NCI-H82 treated with DMSO at 0.1 percent for 48 hours (cell line): ENCODE measurements at regions not wholly inside any gene's neighbourhood (a gene's known extent, or its start where the extent isn't known, plus 50 kb on each side); places are given as distances from the start of the nearest gene placed in this dataset.
"Not testable (repeated sequence)": the region's sequence is repeated elsewhere in the genome, so short reads cannot be mapped to it uniquely, and the experiment has no call there.

ENCODE experiments used
- DNase-seq: peaks from one replicate; lab custom pipeline; 2025; ENCODE audit not compliant: unreplicated experiment; lab: John Stamatoyannopoulos, UW

- DNase-seq, result no peak
Measured at GRCh38 chr18:71130351-71130750, 841.5 kb downstream of the SOCS6 start.

GRCh38 chr18:71125581-71125980 is 836.7 kb downstream of the SOCS6 start:
- DNase-seq, result no peak

GRCh38 chr18:71116535-71116934 is 827.7 kb downstream of the SOCS6 start:
- no peak for DNase-seq

GRCh38 chr18:71115261-71115660 is 826.4 kb downstream of the SOCS6 start:
- no peak for DNase-seq

DNA sequence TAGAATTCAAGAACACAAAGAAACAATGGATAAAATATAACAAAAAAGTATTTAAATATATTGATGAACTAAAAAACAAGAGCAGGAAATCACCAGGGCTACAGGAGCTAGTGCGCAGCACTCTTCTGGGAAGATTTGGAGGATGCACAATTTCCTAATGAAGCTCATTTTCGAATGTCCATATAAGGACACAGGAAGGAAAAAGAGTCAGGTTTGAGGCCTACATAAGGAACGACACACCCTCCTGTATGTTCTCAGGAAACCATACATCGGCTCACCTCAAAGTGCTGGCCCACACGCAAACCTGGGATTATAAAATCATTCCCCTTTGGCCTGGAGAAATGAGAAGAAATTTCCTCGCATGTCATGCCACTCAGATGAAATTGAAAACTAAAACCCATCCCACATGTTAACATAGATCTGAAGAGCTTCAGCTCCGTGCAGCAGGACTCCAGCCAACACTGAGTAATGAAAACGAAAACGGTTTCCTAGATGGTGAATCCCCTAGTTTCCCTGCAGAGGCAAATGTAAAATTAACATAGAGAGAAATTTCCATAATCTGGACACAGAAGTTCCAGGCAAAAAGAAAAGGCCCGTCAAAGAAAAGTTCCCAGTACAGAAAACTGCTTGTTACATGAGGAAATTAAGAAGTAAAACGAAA is 825.8 kb downstream of the SOCS6 start:
- DNase-seq, result no peak

DNA sequence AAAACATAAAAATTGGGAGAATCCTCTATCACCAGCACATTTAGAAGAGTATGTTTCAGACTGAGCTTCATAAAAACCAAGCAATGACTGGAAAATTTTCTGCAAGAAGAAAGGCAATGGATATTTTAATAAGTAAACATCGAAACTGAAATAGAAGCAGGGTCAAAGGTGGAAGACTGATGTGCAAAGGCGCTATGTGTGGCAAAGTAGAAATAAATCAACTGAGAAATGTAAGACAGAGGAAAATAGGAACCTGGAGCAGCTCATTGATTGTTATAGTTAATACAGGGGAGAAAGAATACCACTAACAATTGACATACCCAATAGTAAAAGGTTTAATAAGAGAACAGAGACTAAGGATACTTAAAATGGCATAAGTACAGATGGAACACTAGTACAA is 818.4 kb downstream of the SOCS6 start:
- DNase-seq, result no peak

DNA sequence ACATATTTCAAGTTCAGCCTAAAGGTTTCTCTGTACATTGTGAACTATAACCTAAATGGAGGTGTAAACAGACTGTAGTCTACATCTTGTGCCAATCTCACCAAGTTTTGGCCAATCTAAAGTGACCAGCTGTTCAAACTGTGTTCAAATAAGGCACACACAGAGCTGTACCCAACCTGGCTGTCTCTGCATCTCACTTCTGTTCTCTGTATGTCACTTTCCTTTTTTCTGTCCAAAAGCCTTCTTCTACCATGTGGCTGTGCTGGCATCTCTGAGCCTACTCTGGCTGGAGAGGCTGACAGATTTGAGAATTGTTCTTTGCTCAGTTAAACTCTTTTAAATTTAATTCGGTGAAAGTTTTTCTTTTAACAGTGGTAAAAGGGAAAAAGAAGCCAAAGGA is 817.9 kb downstream of the SOCS6 start:
- no peak for DNase-seq

- no peak for DNase-seq
Measured at GRCh38 chr18:71105994-71106546, 817.2 kb downstream of the SOCS6 start.

- DNase-seq, result no peak
Measured at GRCh38 chr18:71105078-71105819, 816.4 kb downstream of the SOCS6 start.

DNA sequence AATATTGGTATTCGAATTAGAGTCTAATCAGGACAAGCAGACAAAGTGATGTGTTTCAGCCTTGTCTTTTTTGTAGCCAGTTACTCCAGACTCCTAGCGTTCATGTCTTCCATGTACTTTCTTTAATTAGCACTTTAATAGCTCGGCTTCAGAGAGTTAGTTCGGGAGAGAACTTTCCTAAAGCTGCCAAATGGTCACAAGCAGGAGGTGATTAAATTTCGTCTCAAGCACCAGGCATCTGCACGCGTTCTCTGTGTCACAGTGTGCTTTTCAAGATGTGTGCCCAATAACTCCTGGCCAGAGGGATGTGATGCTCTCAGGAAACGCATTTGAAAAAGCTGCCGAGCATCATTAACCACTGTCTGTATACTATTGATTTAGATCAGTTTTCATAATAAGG is 790.8 kb downstream of the SOCS6 start:
- DNase-seq, result no peak

- no peak for DNase-seq
Measured at GRCh38 chr18:71077451-71077850, 788.6 kb downstream of the SOCS6 start.

DNA sequence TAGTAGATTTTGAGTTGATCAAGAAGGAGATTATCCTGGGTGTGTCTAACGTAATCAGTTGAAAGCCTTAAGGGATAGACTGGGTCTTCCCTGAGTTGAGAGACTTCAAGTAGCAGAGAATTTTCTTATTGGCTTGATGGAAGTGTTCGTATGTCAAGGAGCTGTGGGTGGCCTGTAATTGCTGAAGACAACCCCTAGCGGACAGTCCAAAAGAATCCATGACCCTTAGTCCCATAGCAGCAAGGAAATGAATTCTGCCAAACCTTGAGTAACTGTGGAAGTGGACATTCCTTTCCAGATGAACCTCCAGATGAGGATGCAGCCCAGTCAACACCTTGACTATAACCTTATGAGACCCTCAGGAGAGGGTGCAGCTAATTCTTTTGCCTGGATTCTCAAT is 786.3 kb downstream of the SOCS6 start:
- no peak for DNase-seq

GRCh38 chr18:71068338-71068737 is 779.5 kb downstream of the SOCS6 start:
- DNase-seq, result no peak

GRCh38 chr18:71049893-71050292 is 761.0 kb downstream of the SOCS6 start:
- DNase-seq, result no peak

- DNase-seq, result no peak
Measured at GRCh38 chr18:71047882-71048281, 759.0 kb downstream of the SOCS6 start.

GRCh38 chr18:71045331-71046065 is 756.7 kb downstream of the SOCS6 start:
- DNase-seq, result no peak

GRCh38 chr18:71040161-71040560 is 751.3 kb downstream of the SOCS6 start:
- no peak for DNase-seq

GRCh38 chr18:71038196-71038595 is 749.4 kb downstream of the SOCS6 start:
- no peak for DNase-seq

DNA sequence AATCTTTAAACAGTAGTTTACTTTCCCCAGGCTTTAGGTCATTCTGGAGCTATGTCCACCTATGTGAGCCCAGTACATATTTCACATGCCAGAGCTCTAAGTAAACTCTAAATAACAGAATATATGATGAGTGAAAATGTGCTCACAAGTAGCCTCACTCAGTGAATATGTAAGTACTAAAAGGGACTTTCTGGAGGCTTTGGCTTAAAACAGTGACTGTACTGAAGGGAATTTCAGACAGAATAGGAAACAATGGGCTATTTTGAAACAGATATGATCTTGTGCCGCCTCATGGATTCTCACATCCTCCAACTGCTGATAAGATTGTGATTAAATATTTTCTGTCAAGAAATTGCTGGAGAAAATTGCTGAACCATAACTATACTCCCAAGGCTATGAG is 747.9 kb downstream of the SOCS6 start:
- no peak for DNase-seq

GRCh38 chr18:71031296-71032191 is 742.7 kb downstream of the SOCS6 start:
- DNase-seq, result not testable (repeated sequence)

DNA sequence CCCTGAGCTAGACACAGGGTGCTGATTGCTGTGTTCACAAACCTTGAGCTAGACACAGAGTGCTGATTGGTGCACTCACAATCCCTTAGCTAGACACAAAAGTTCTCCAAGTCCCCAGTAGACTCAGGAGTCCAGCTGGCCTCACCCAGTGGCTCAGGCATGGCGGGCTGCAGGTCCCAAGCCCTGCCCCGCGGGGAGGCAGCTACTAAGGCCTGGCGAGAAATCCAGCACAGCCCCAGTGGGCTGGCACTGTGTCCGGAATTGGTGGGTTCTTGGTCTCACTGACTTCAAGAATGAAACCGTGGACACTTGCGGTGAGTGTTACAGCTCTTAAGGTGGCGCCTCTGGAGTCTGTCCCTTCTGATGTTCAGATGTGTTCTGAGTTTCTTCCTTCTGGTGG is 741.2 kb downstream of the SOCS6 start:
- not testable (repeated sequence) for DNase-seq
